BJ (cell line): ENCODE measurements at regions not wholly inside any gene's neighbourhood (a gene's known extent, or its start where the extent isn't known, plus 50 kb on each side); places are given as distances from the start of the nearest gene placed in this dataset.

Experiments used
- CTCF ChIA-PET: fragments of 350-600 bp; formaldehyde crosslinking; extraction: SDS; loops from one replicate; lab custom pipeline; 2021; ENCODE audit warnings: antibody characterized with exemption, inconsistent platforms; lab: Yijun Ruan, JAX
- POLR2A ChIA-PET: fragments of 300-600 bp; sonication (Branson Sonifier 250); formaldehyde crosslinking; extraction: SDS; loops from one replicate; lab custom pipeline; 2021; ENCODE audit warnings: antibody characterized with exemption; lab: Charles Lee
- DNase-seq: peaks from one replicate; pipeline ENCODE4 v3.0.0-alpha.2; 2011; ENCODE audit warnings: low read depth
- H3K27me3 ChIP-seq: 2 replicates; pipeline ENCODE4 v1.6.0; 2011; ENCODE audit warnings: low read length; ENCODE audit not compliant: control insufficient read depth, insufficient read depth
- H3K36me3 ChIP-seq: 2 replicates; pipeline ENCODE4 v1.5.1; 2011; ENCODE audit warnings: low read length; ENCODE audit not compliant: control insufficient read depth, insufficient read depth
- H3K4me3 ChIP-seq: 2 replicates; pipeline ENCODE4 v1.5.1; 2011; ENCODE audit warnings: low read depth, mild to moderate bottlenecking, control low read depth, low read length
- TF ChIP-seq, protein P1 (sequence below): IDR thresholded peaks from 2 replicates; pipeline ENCODE4 v1.5.1; 2011; ENCODE audit warnings: low read depth, mild to moderate bottlenecking, control low read depth, inconsistent platforms, low read length, moderate library complexity; ENCODE audit not compliant: insufficient read depth

DNA sequence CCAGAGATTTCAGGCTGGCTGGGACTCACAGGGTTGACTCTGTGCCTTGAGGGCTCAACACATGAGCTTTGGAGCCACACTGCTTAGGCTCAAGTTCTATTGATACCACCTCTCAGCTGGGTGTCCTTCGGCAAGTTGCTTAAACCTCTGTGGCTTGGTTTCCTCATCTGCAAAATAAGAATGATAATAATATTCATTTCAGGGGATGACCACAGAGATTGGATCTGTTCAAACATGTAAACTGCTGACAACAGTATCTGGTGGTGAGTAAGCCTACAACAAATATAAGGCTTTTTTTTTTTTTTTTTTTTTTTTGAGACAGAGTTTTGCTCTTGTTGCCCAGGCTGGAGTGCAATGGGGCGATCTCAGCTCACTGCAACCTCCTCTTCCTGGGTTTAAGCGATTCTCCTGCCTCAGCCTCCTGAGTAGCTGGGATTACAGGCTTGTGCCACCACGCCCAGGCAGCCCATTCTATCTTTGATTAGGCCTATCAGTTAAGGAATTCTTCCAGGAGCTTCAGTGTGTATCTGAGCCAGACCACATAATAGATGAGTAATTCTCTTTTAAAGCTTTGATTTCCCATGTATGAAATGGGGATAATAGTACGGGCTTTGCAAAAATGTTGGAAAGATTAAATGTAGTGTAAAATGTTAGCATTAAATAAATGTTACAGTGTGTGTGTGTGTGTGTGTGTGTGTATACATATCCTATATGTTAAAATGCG, 437.6 kb downstream of the PRDM2 start:
- DNase-seq, result no peak
- ChIA-PET POLR2A (no interaction called here), CTCF (no interaction called here)
- TF ChIP-seq, protein P1, sequence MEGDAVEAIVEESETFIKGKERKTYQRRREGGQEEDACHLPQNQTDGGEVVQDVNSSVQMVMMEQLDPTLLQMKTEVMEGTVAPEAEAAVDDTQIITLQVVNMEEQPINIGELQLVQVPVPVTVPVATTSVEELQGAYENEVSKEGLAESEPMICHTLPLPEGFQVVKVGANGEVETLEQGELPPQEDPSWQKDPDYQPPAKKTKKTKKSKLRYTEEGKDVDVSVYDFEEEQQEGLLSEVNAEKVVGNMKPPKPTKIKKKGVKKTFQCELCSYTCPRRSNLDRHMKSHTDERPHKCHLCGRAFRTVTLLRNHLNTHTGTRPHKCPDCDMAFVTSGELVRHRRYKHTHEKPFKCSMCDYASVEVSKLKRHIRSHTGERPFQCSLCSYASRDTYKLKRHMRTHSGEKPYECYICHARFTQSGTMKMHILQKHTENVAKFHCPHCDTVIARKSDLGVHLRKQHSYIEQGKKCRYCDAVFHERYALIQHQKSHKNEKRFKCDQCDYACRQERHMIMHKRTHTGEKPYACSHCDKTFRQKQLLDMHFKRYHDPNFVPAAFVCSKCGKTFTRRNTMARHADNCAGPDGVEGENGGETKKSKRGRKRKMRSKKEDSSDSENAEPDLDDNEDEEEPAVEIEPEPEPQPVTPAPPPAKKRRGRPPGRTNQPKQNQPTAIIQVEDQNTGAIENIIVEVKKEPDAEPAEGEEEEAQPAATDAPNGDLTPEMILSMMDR, result no peak
- Histone ChIP-seq H3K36me3 (no peaks in the 10 kb centered on the region), H3K4me3 (no peak overlapping the region), H3K27me3 (no peaks in the 10 kb centered on the region)

DNA sequence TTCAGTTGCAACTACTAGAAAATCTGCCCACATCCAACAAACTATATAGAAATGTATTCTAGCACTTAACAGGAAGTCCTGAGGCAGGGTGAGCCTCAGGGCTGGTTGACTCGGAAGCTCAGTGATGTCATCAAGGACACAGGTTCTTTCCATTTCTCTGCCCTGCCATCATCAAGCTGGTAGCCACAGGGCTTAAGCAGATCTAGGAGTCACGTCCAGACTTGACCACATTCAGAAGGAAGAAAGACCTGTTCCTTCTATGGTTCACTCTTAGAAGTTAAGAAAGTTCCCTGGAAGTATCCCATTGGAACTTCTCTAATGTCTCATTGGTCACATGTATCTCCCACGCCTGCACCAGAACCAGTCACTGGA, 438.1 kb downstream of the PRDM2 start:
- CTCF ChIA-PET, result no interaction called here
- TF ChIP-seq, protein P1, result no peak
- no peak for DNase-seq
- H3K27me3 ChIP-seq, result no peaks in the 10 kb centered on the region
- POLR2A ChIA-PET, result no interaction called here
- no peaks in the 10 kb centered on the region for H3K36me3 ChIP-seq
- no peak overlapping the region for H3K4me3 ChIP-seq

DNA sequence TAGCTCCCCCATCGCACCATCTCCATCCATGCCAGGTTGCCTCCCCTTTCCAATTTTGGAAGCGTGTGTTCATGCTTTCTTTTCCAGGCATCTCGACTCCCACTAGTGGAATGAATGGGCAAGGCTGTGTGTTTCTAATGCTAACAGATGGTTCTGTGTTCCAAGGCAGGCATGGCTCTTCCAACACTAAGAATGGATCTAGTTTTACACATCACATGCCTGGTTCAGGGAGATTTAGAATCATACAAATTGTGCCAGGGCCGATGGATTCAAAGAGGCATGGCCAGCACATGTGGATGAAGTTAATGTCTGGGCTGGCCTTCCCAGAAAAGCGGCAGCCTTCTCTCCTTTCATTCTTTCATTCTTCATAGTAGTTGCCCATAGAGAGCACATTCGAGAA, 438.7 kb downstream of the PRDM2 start:
- H3K36me3 ChIP-seq, result no peaks in the 10 kb centered on the region
- H3K27me3 ChIP-seq, result no peaks in the 10 kb centered on the region
- TF ChIP-seq, protein P1, result no peak
- ChIA-PET CTCF (no interaction called here), POLR2A (no interaction called here)
- H3K4me3 ChIP-seq, result no peak overlapping the region
- no peak for DNase-seq

DNA sequence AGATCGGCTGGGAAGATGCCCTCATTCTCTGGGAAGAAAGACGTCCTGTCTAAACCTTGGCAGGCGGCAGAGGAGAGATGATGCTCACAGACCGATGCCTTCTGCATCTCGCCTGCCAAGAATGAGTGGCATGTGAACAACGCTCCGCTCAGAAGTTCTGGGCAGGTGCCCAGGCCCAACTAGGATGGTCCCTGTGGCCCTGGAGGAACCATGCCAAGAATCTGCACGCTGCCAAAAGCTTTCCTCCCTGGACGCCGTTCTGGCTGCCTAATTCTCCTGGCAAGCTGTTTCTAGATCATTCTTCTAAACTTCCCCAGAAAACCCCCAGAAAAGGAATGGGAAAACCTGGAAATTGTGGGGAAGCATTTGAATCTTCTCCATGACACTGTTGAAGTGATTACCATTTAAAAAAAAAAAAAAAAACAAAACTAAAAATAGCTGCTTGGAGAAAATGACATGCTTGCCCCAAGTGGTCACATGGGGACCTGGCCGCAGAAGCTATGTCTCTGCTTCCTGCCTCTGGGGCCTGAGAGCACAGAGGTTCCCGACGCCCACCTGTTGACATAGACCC, 440.9 kb downstream of the PRDM2 start:
- Histone ChIP-seq H3K36me3 (no peaks in the 10 kb centered on the region), H3K27me3 (no peaks in the 10 kb centered on the region), H3K4me3 (no peak overlapping the region)
- TF ChIP-seq, protein P1, result no peak
- CTCF ChIA-PET, result no interaction called here
- POLR2A ChIA-PET, result no interaction called here
- no peak for DNase-seq

DNA sequence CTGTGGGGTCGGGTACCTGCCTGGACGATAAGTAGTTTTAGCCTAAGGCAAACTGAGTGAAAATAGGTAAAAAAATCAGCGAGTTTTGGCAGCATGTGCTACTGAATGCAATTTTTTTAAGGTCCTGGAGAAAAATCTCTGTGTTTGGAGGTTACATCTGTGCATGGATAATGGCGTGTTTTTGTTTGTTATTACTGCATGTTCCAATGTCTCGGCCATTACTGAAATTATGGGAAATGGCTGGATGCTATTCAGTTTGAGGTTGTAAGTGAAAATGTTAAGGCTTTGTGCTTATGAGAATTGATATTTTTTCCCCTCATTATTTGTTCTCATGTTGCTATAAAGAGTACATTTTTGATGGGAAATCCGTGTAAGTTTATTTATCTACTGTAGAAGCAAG, 441.7 kb downstream of the PRDM2 start:
- CTCF ChIA-PET, result no interaction called here

More for the DNA sequence above, 441.7 kb downstream of the PRDM2 start:
- Histone ChIP-seq H3K27me3 (no peaks in the 10 kb centered on the region), H3K4me3 (no peak overlapping the region), H3K36me3 (no peaks in the 10 kb centered on the region)
- TF ChIP-seq, protein P1, result no peak
- no peak for DNase-seq
- POLR2A ChIA-PET, result no interaction called here
